NCI-H2196 (cell line): ENCODE measurements at regions not wholly inside any gene's neighbourhood (a gene's known extent, or its start where the extent isn't known, plus 50 kb on each side); places are given as distances from the start of the nearest gene placed in this dataset.
A peak's percentile ranks its signal among the peaks of the same experiment; 100 is the strongest.

Experiments
- DNase-seq: peaks from one replicate; lab custom pipeline; 2025; ENCODE audit not compliant: unreplicated experiment; lab: John Stamatoyannopoulos, UW

- no peak for DNase-seq
Measured at GRCh38 chr12:105977652-105978051, 161.1 kb downstream of the NUAK1 start.

DNA sequence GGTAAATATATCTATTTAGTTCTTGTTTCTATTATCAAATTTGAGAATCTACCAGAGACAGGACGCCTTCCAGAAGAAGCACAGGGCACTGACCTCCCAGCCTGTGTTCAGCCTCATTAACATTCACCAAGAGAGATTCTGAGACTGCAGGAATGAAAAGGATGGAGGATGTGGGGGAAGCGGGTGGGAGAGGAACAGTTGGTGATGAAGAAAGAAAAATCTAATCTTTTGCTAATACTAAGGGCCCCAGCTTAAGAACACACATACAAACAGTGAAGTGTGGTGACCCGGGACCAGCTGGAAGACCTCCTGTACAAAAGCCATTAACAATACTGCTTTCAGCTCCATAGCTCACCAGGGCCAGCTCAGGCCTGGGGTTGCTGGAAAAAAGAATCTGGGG lies 160.5 kb downstream of the NUAK1 start:
- DNase-seq: no peak

GRCh38 chr12:105978686-105979085 lies 160.1 kb downstream of the NUAK1 start:
- DNase-seq: no peak

DNA sequence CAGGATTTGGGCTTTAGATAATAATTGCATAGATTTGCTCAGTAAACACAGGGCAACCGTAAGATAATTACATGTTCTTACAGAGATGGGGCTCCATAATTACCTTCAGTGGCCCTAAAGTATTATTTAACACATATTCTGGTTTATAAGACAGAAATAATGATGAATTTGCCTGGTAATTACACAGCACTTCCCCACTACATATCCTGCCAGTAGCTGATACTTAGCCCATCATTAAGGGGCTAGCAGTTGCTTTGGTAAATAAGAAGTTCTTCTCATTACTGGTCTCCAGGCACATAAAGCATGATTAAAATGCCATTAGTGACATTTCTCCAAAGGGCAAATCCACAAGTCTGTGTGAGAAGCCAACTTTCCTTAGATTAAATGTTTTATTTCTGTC lies 158.7 kb downstream of the NUAK1 start:
- no peak for DNase-seq

GRCh38 chr12:105980533-105980932 lies 158.2 kb downstream of the NUAK1 start:
- DNase-seq: no peak

DNA sequence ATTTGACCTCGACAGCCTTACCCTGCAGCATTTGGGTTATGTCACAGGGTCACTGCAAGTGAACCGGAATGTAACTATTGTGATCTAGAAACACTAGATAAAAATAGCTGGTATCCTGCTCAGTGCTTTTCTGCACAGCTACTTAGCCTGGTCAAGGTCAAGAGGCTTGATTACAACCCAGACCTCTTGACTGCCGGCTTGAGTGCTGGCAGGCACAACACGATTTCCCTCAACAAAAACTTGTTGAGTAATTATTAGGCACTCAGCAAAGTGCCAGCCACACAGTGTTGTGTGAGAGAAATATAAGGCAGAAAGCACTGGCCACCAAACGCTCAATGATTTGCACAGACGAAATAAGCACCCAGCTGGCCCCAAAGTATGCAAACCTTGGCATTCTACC lies 156.7 kb downstream of the NUAK1 start:
- DNase-seq: peak; percentile 55

GRCh38 chr12:105983622-105984320 lies 155.0 kb downstream of the NUAK1 start:
- no peak for DNase-seq

DNA sequence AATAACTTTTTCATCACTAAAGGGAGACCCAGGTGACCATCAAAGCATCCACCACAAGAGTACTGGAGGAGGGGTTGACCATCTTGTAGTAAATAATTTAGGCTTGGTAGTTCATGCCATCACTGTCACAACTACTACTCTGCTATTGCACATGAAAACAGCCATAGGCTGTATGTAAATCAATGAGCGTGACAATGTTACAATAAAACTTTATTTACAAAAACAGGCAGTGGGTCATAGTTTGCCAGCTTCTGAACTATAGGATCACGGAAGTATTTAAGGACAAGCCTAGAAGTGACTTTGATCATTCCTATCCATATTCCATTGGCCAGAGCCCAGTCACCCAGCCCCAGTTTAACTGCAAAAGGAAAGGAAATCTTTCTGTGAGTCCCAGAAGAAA lies 153.4 kb downstream of the NUAK1 start:
- no peak for DNase-seq

DNA sequence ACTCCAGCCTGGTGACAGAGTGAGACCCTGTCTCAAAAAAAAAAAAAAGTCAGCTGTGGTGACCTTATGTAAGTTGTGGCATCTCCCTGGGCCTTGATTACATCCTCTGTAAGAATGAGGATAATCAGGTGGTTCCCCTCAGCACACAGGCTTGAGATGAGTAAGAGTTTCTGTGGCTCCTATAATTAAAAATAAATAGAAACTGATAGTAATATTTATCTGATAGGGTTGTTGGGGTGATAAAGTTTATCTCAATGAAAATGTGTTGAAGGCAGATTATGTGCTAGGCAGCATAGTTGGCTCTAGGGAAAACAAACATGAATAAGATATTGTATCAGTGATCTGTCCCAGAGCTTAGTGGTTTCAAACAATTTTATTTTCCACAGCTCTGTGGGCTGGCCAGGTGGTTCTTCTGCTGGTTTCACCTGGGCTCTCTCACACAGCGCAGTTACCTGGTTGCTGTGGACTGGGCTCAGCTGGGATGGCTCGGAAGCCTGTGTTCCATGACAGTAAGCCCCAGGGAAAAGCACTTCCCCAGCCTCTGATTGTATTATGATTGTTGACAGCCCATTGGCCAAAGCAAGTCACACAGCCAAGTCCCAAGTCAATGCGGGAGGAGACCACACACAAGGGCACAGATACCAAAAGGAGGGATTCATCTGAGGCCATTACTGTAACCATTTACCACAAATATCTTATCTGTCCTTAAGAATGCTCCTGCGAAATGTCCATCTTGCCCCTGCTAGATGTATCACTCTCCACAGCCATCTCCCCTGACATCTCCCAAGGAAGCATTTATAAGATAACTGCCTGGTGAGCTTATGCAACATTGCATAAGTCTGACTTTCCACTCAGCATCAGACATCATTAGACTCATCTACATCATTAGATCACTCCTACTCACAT lies 151.7 kb downstream of the NUAK1 start:
- DNase-seq: no peak

GRCh38 chr12:105987685-105988035 lies 151.1 kb downstream of the NUAK1 start:
- DNase-seq: no peak

- no peak for DNase-seq
Measured at GRCh38 chr12:105992849-105993740, 145.7 kb downstream of the NUAK1 start.

DNA sequence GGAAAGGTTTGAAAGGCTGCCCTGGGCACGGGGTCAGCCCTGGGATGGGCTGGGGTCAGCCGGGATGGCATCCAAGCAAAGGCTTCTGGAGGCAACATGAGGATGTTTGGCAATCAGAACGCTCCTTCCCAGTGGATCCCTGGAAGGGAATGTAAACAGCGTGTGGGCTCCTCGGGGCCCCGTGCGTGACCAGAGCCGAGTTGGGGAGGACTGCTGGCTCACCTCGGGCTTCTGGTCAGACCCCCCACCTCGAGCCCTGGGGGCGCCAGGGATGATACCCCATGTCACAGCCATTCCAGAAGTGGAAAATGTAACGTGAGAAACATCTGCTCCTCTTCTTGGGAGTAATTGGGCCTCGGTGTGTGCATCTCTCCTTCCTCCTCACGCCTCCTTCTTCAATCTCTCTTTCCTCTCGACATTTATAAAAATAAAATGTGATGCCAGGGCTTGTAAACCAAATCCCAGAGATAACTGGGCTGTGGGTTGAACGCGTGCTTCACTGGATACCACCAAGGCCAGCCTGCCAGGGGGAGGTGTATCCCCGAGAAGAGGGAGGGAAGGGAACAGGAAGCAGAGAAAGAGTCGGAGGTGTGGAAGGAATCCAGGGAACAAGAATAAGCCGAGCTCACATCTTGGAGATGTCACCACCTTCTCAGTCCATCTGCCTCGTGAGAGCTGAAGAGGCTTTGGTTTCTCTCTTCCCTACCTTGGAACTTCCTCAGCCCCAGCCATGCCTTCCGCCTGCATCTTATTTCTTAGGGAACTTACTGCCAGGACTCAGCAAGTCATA lies 144.8 kb downstream of the NUAK1 start:
- no peak for DNase-seq

DNA sequence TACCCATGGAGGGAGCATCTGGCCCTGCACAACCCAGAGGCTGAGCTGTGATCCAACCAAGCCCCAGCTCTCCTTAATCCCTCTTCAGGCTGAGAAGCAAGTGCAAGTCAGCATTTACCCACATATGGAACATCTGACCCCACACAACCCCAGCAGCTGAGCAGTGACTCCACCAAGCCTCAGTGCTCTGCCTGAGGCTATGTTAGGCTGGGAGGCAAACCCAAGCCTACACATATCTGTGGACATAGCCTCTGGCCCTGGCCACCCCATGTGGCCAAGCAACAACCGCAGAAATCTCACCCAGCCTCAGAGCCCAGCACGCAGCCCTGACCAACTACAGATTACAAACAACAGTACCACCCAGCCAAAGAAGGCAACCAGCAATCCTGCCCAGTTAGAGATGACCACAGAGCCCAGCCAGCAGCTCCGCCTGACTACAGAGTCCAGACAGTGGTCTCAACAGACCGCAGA lies 142.8 kb downstream of the NUAK1 start:
- DNase-seq: no peak

DNA sequence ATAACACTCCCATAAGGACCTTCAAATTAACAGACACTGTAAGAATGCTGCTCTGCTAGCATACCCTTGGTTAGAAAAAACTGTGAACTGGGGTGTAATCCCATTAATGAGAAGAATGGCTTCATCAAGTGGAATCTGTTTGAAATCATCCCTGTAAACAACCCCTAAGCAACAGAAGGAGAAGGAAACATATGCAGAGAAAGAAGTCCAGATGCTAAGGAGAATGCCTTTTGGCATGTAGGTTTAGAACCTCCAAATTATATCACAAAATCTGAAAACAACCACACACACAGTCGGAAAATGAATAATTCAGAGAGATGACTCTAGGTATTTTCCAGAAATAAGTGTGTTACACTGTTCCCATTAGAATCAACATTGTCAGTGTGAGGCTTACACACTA lies 140.2 kb downstream of the NUAK1 start:
- DNase-seq: no peak

- DNase-seq: no peak
Measured at GRCh38 chr12:106000382-106001104, 138.2 kb downstream of the NUAK1 start.

- DNase-seq: no peak
Measured at GRCh38 chr12:106001105-106001836, 137.5 kb downstream of the NUAK1 start.

GRCh38 chr12:106001837-106002218 lies 136.9 kb downstream of the NUAK1 start:
- DNase-seq: no peak

DNA sequence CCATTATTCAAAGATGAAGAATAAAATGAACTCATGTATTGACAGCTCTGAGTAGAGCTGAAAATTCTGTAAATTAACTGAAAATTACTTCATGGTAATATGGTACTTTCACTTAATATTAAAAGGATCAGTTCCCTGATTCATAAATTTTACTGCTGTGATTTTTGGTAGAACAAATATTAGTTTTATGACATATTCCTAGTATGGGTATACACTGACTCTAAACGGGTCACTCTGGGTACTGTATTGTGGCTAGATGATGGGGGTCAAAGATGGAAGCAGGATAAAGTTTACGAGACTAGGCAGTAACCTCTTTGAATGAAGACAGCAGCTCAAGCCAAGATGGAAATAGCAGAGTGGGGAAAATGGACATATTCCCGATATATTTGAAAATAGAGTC lies 135.5 kb downstream of the NUAK1 start:
- DNase-seq: no peak

DNA sequence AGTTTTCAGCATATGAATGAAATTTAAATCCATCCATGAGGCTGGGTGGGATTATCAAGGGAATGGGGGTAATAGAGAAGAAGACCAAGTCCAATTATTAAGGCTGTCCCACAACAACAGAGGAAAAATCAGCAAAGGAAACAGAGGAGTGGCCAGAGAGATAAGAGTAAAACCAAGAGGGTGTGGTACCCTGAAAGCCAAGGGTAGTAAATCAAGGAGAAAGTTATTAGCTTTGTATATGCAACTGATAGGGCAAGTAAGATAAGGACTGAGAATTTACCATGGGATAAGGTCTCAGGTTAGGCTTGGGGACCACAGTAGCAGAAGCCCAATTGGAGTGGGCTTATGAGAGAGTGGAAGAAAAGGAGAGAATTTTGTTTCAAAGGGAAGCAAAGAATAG lies 134.5 kb downstream of the NUAK1 start:
- DNase-seq: no peak
